Astrocyte (in vitro differentiated cells and primary cell): ENCODE measurements at regions not wholly inside any gene's neighbourhood (a gene's known extent, or its start where the extent isn't known, plus 50 kb on each side); places are given as distances from the start of the nearest gene placed in this dataset.

Experiments used
- DNase-seq: peaks from one replicate; pipeline ENCODE4 v3.0.0-alpha.2; 2010; ENCODE audit warnings: low read depth
- FAIRE-seq: peaks from 2 replicates; lab custom pipeline; 2011; peaks lifted over from hg19 to GRCh38; lab: Jason Lieb, UNC
- H2AFZ ChIP-seq: 2 replicates; pipeline ENCODE4 v1.6.0; 2012; ENCODE audit warnings: low read depth, low read length, inconsistent platforms
- H3K27ac ChIP-seq: 2 replicates; pipeline ENCODE4 v1.5.1; 2011; ENCODE audit warnings: low read depth, low read length, inconsistent platforms
- H3K27me3 ChIP-seq: 2 replicates; pipeline ENCODE4 v1.6.0; 2011; ENCODE audit warnings: low read length, inconsistent platforms; ENCODE audit not compliant: insufficient read depth
- H3K36me3 ChIP-seq: 2 replicates; pipeline ENCODE4 v1.5.1; 2011; ENCODE audit warnings: low read length, inconsistent platforms; ENCODE audit not compliant: insufficient read depth
- H3K4me1 ChIP-seq: 2 replicates; pipeline ENCODE4 v1.5.1; 2011; ENCODE audit warnings: low read length, inconsistent platforms; ENCODE audit not compliant: insufficient read depth
- H3K4me2 ChIP-seq: 2 replicates; pipeline ENCODE4 v1.6.0; 2012; ENCODE audit warnings: low read length, inconsistent platforms
- H3K4me3 ChIP-seq: 2 replicates; pipeline ENCODE4 v1.5.1; 2011; ENCODE audit warnings: low read depth, mild to moderate bottlenecking, low read length, inconsistent platforms; ENCODE audit not compliant: insufficient read depth
- H3K79me2 ChIP-seq: 2 replicates; pipeline ENCODE4 v1.6.0; 2012; ENCODE audit warnings: mild to moderate bottlenecking, low read length, inconsistent platforms; ENCODE audit not compliant: insufficient read depth
- H3K9ac ChIP-seq: 2 replicates; pipeline ENCODE4 v1.6.0; 2012; ENCODE audit warnings: mild to moderate bottlenecking, low read length, inconsistent platforms
- H3K9me3 ChIP-seq: 2 replicates; pipeline ENCODE4 v1.5.1; 2012; ENCODE audit warnings: low read depth, mild to moderate bottlenecking, low read length, inconsistent platforms; ENCODE audit not compliant: insufficient read depth
- H4K20me1 ChIP-seq: 2 replicates; pipeline ENCODE4 v1.6.0; 2012; ENCODE audit warnings: low read length, inconsistent platforms; ENCODE audit not compliant: insufficient read depth
- H3K27ac Mint-ChIP-seq: one replicate; pipeline ENCODE4 v1.8.0; 2021; ENCODE audit warnings: mild to moderate bottlenecking, mixed read lengths; ENCODE audit not compliant: unreplicated experiment
- H3K27me3 Mint-ChIP-seq: one replicate; pipeline ENCODE4 v1.8.0; 2021; ENCODE audit warnings: low read depth, mixed read lengths; ENCODE audit not compliant: unreplicated experiment
- H3K36me3 Mint-ChIP-seq: one replicate; pipeline ENCODE4 v1.8.0; 2021; ENCODE audit warnings: low read depth, mixed read lengths; ENCODE audit not compliant: unreplicated experiment
- H3K4me1 Mint-ChIP-seq: one replicate; pipeline ENCODE4 v1.8.0; 2021; ENCODE audit warnings: low read depth, mixed read lengths; ENCODE audit not compliant: unreplicated experiment
- H3K4me3 Mint-ChIP-seq: one replicate; pipeline ENCODE4 v1.8.0; 2021; ENCODE audit warnings: mild to moderate bottlenecking, moderate library complexity, mixed read lengths; ENCODE audit not compliant: unreplicated experiment
- H3K9me3 Mint-ChIP-seq: one replicate; pipeline ENCODE4 v1.8.0; 2021; ENCODE audit warnings: mild to moderate bottlenecking, mixed read lengths; ENCODE audit not compliant: unreplicated experiment
- EZH2 ChIP-seq: IDR thresholded peaks from 2 replicates; pipeline ENCODE4 v1.6.1; 2012; ENCODE audit warnings: mild to moderate bottlenecking, low read length, inconsistent platforms; ENCODE audit not compliant: insufficient read depth
- TF ChIP-seq, protein P1 (sequence below): IDR thresholded peaks from 2 replicates; pipeline ENCODE4 v1.5.1; 2011; ENCODE audit warnings: low read depth, mild to moderate bottlenecking, inconsistent platforms, low read length, moderate library complexity; ENCODE audit not compliant: insufficient read depth

DNA sequence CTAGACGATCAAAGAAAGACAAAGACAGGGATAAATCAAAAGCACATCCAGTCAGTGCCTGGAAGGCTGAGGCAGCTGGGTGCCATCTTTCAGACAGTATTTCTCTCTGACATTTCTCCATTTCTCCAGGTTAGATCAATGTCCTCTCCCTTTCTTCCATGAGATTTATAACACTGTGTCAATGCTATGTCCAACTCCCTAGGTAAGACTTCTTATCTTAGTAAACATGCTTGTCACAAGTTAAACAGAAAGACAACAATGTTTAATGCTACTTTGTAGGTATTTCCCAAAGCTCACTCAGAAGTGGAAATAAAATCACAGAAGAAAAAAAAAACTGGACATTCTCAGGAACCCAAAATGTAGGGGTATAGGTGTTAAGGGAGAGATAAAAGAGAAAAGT is 113.9 kb downstream of the GPR63 start:
- Histone ChIP-seq H3K27me3 (no peaks in the 10 kb centered on the region), H3K79me2 (no peaks in the 10 kb centered on the region), H3K9me3 (no peaks in the 10 kb centered on the region), H3K4me2 (no peak overlapping the region), H3K9ac (no peak overlapping the region), H2AFZ (no peak overlapping the region), H3K27ac (no peak overlapping the region), H3K4me1 (no peaks in the 10 kb centered on the region), H3K4me3 (no peak overlapping the region), H4K20me1 (no peaks in the 10 kb centered on the region), H3K36me3 (no peaks in the 10 kb centered on the region)
- Mint-ChIP-seq H3K27ac (no peak overlapping the region), H3K27me3 (no peaks in the 10 kb centered on the region), H3K4me3 (no peak overlapping the region), H3K9me3 (no peaks in the 10 kb centered on the region), H3K36me3 (no peaks in the 10 kb centered on the region), H3K4me1 (no peaks in the 10 kb centered on the region)
- FAIRE-seq: no peak
- no peak for DNase-seq
- TF ChIP-seq, protein P1, sequence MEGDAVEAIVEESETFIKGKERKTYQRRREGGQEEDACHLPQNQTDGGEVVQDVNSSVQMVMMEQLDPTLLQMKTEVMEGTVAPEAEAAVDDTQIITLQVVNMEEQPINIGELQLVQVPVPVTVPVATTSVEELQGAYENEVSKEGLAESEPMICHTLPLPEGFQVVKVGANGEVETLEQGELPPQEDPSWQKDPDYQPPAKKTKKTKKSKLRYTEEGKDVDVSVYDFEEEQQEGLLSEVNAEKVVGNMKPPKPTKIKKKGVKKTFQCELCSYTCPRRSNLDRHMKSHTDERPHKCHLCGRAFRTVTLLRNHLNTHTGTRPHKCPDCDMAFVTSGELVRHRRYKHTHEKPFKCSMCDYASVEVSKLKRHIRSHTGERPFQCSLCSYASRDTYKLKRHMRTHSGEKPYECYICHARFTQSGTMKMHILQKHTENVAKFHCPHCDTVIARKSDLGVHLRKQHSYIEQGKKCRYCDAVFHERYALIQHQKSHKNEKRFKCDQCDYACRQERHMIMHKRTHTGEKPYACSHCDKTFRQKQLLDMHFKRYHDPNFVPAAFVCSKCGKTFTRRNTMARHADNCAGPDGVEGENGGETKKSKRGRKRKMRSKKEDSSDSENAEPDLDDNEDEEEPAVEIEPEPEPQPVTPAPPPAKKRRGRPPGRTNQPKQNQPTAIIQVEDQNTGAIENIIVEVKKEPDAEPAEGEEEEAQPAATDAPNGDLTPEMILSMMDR: no peak
- TF ChIP-seq EZH2: no peak

DNA sequence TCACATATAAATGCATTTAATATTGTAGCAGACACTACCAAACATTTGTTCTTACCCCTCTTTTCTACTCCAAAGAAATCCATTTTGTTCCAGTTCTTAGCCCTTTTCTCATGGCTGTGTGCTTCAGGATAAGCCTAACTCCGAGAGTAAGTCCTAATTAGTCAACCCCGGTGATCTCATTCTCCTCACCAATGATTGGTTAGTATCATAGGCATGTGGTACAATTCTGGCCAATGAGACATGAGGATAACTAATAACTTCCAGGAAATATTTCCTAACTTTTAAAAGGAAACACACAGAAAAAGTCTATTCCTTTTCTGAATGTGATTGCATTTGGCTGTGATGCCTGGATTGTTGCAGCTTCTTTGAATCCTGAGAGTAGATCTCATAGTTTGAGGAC is 116.0 kb downstream of the GPR63 start:
- H2AFZ ChIP-seq: no peak overlapping the region
- no peak for DNase-seq
- H3K9me3 Mint-ChIP-seq: no peaks in the 10 kb centered on the region
- H3K4me1 Mint-ChIP-seq: no peaks in the 10 kb centered on the region
- no peaks in the 10 kb centered on the region for H3K36me3 Mint-ChIP-seq
- H3K79me2 ChIP-seq: no peaks in the 10 kb centered on the region
- no peak for TF ChIP-seq EZH2
- TF ChIP-seq, protein P1: no peak
- no peaks in the 10 kb centered on the region for H3K9me3 ChIP-seq
- no peak overlapping the region for H3K27ac Mint-ChIP-seq
- H3K27me3 ChIP-seq: no peaks in the 10 kb centered on the region
- no peaks in the 10 kb centered on the region for H3K4me1 ChIP-seq
- no peak overlapping the region for H3K4me3 ChIP-seq
- no peak for FAIRE-seq
- H3K27ac ChIP-seq: no peak overlapping the region
- H3K4me3 Mint-ChIP-seq: no peak overlapping the region
- H4K20me1 ChIP-seq: no peaks in the 10 kb centered on the region
- no peaks in the 10 kb centered on the region for H3K27me3 Mint-ChIP-seq
- H3K4me2 ChIP-seq: no peak overlapping the region
- H3K9ac ChIP-seq: no peak overlapping the region
- H3K36me3 ChIP-seq: no peaks in the 10 kb centered on the region

DNA sequence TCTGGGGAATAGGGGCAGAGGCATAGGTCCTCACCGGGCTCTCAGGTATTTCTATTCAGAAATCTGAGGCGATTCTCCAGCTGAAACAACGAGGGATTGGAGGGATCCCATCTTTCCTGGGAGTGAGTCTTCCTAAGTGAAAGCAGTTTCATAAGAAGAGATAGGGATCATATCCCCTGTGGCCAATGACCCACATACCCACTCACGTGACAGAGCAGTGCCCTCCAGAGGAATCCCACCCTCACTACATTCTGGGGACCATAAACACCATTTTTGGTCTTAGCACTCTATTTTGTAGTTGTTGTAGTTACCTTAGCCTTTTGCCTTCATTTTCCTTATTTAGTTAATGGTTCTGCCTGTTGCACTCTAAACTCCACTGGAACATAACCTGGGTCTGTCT is 121.1 kb downstream of the GPR63 start:
- Histone ChIP-seq H3K27me3 (no peaks in the 10 kb centered on the region), H3K9me3 (no peaks in the 10 kb centered on the region), H3K79me2 (no peaks in the 10 kb centered on the region), H3K9ac (no peak overlapping the region), H3K36me3 (no peaks in the 10 kb centered on the region), H3K27ac (no peak overlapping the region), H3K4me2 (no peak overlapping the region), H3K4me3 (no peak overlapping the region), H4K20me1 (no peaks in the 10 kb centered on the region), H2AFZ (no peak overlapping the region), H3K4me1 (no peaks in the 10 kb centered on the region)
- no peak overlapping the region for H3K27ac Mint-ChIP-seq
- FAIRE-seq (no peak), DNase-seq (no peak)
- no peak overlapping the region for H3K4me3 Mint-ChIP-seq
- TF ChIP-seq, protein P1: no peak
- TF ChIP-seq EZH2: no peak
- no peaks in the 10 kb centered on the region for H3K36me3 Mint-ChIP-seq
- H3K27me3 Mint-ChIP-seq: no peaks in the 10 kb centered on the region
- H3K9me3 Mint-ChIP-seq: no peaks in the 10 kb centered on the region
- no peaks in the 10 kb centered on the region for H3K4me1 Mint-ChIP-seq
